H1 (cell line): ENCODE measurements at regions not wholly inside any gene's neighbourhood (a gene's known extent, or its start where the extent isn't known, plus 50 kb on each side); places are given as distances from the start of the nearest gene placed in this dataset.
A peak's percentile ranks its signal among the peaks of the same experiment; 100 is the strongest.

Experiments
- ASH2L ChIP-seq: fragments of 200-600, 300-600 bp; sonication (generic); IDR thresholded peaks from one replicate; pipeline ENCODE4 v1.7.1; 2017; ENCODE audit warnings: low read length
- ATF3 ChIP-seq: IDR thresholded peaks from 2 replicates; pipeline ENCODE4 v1.6.1; 2011; ENCODE audit warnings: low read depth, mild to moderate bottlenecking, low read length; ENCODE audit not compliant: insufficient read depth
- BCL11A ChIP-seq, 2 experiments: IDR thresholded peaks; one replicate each; pipeline ENCODE4 v1.6.1; 2011; ENCODE audit warnings: low read depth in 2 of 2, low read length in 2 of 2, mild to moderate bottlenecking in 2 of 2
- CTBP2 ChIP-seq: IDR thresholded peaks from 2 replicates; pipeline ENCODE4 v1.7.0; 2011; ENCODE audit warnings: borderline replicate concordance, mild to moderate bottlenecking, moderate library complexity, mixed read lengths, low read length; ENCODE audit not compliant: insufficient read depth, insufficient read length
- CTCF ChIP-seq, 3 experiments: IDR thresholded peaks; 1 replicate in 2 of 3; 2 replicates in 1 of 3; pipeline versions ENCODE4 v1.5.1 to v1.6.1; 2011; ENCODE audit warnings: low read length in 3 of 3, mild to moderate bottlenecking in 3 of 3, inconsistent platforms in 2 of 3, low read depth in 1 of 3, moderate library complexity in 1 of 3; ENCODE audit not compliant: insufficient read depth in 1 of 3; ENCODE audit errors: control extremely low read depth in 1 of 3
- SP4 ChIP-seq: IDR thresholded peaks from 2 replicates; pipeline ENCODE4 v1.6.1; 2012; ENCODE audit warnings: low read length, inconsistent platforms

- TF ChIP-seq BCL11A (IDR thresholded peaks at IDR 0.05; ENCODE audit: low read depth in 2 of 2, low read length in 2 of 2): no peak
- peak; percentile 82 to 99 (median 96) for TF ChIP-seq CTCF (IDR thresholded peaks at IDR 0.05; ENCODE audit: control extremely low read depth in 1 of 3, insufficient read depth in 1 of 3, low read depth in 1 of 3, low read length in 3 of 3)
- no peak for TF ChIP-seq ASH2L
- TF ChIP-seq SP4: no peak
- TF ChIP-seq CTBP2: no peak
- TF ChIP-seq ATF3: 0 out of 2 replicates have a peak, but pooled peaks have one; percentile 9
Observed at GRCh38 chrX:65595460-65595876, 60.9 kb upstream of the LAS1L start (continued).
